ENCODE measurements at regions not wholly inside any gene's neighbourhood (a gene's known extent, or its start where the extent isn't known, plus 50 kb on each side); places are given as distances from the start of the nearest gene placed in this dataset.

DNA sequence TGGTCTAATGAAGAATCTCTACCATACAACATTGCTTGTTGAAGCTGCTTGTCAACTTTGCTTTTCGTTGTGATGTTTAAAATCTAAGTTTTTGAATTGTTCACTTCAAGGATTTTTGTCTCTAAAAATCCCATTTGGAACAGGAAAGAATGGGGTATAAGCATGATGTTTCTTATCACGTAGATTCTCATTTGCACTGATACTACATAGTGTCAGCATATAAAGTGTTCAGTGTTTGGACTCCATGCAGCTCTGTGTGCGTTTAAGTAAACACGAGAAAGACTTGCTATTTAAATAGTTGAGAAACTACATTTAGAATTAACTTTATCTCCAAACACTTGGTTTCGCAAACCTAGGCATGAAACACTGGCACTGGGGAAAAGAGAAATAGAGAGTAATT is 452.5 kb downstream of the NKX6-1 start:
- POLR2A ChIA-PET, result no interaction called here
- no peak for DNase-seq (ENCODE audit: low read depth, low spot score)
- CTCF ChIA-PET, result no interaction called here
- Histone ChIP-seq H3K4me2 (ENCODE audit: insufficient read depth, low read length) (no peak overlapping the region), H3K27ac (ENCODE audit: insufficient read depth, low read depth, low read length) (no peak overlapping the region), H4K20me1 (replicated peaks; ENCODE audit: control insufficient read depth, extremely low read depth, insufficient read depth, low read length) (no peaks in the 10 kb centered on the region), H3K9ac (replicated peaks; ENCODE audit: extremely low read depth, insufficient read depth, low read length) (no peak overlapping the region), H2AFZ (ENCODE audit: low read depth, low read length) (no peak overlapping the region), H3K79me2 (ENCODE audit: control insufficient read depth, insufficient read depth, low read length) (no peaks in the 10 kb centered on the region), H3K9me1 (replicated peaks; ENCODE audit: control insufficient read depth, extremely low read depth, insufficient read depth, low read length) (no peaks in the 10 kb centered on the region), H3K4me1 (ENCODE audit: control insufficient read depth, extremely low read depth, insufficient read depth, low read length) (no peaks in the 10 kb centered on the region), H3K4me3 (replicated peaks in 1 of 3; ENCODE audit: insufficient read depth in 1 of 3, low read depth in 1 of 3, low read length in 3 of 3) (no peak overlapping the region), H3K9me3 (replicated peaks; ENCODE audit: control insufficient read depth, insufficient read depth, low read length) (no peaks in the 10 kb centered on the region), H3K27me3 (ENCODE audit: control insufficient read depth in 2 of 2, insufficient read depth in 2 of 2, low read length in 2 of 2) (no peaks in the 10 kb centered on the region), H3K36me3 (ENCODE audit: control insufficient read depth in 2 of 2, extremely low read depth in 1 of 2, insufficient read depth in 2 of 2, low read length in 2 of 2) (no peaks in the 10 kb centered on the region)
- TF ChIP-seq POLR2AphosphoS5 (IDR thresholded peaks at IDR 0.05; ENCODE audit: insufficient read depth, low read depth, low read length), result no peak
- TF ChIP-seq EZH2 (IDR thresholded peaks at IDR 0.05; ENCODE audit: borderline replicate concordance, low read depth, low read length, severe bottlenecking), result no peak
- TF ChIP-seq JUN (IDR thresholded peaks at IDR 0.05; ENCODE audit: borderline replicate concordance, insufficient read depth, insufficient read length, low read depth), result no peak
- no peak for TF ChIP-seq FOS (IDR thresholded peaks at IDR 0.05; ENCODE audit: borderline replicate concordance, insufficient read depth, low read length)
- TF ChIP-seq GATA2 (IDR thresholded peaks at IDR 0.05; ENCODE audit: insufficient read depth, insufficient read length, low read depth, low read length), result no peak
- TF ChIP-seq, protein P1, sequence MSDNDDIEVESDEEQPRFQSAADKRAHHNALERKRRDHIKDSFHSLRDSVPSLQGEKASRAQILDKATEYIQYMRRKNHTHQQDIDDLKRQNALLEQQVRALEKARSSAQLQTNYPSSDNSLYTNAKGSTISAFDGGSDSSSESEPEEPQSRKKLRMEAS (IDR thresholded peaks at IDR 0.05; ENCODE audit: insufficient read depth, insufficient read length), result no peak
- TF ChIP-seq MYC (IDR thresholded peaks at IDR 0.05; ENCODE audit: low read depth, low read length), result no peak
- no peak for TF ChIP-seq POLR2A (IDR thresholded peaks at IDR 0.05; ENCODE audit: low read depth, low read length)
- TF ChIP-seq, protein P2, sequence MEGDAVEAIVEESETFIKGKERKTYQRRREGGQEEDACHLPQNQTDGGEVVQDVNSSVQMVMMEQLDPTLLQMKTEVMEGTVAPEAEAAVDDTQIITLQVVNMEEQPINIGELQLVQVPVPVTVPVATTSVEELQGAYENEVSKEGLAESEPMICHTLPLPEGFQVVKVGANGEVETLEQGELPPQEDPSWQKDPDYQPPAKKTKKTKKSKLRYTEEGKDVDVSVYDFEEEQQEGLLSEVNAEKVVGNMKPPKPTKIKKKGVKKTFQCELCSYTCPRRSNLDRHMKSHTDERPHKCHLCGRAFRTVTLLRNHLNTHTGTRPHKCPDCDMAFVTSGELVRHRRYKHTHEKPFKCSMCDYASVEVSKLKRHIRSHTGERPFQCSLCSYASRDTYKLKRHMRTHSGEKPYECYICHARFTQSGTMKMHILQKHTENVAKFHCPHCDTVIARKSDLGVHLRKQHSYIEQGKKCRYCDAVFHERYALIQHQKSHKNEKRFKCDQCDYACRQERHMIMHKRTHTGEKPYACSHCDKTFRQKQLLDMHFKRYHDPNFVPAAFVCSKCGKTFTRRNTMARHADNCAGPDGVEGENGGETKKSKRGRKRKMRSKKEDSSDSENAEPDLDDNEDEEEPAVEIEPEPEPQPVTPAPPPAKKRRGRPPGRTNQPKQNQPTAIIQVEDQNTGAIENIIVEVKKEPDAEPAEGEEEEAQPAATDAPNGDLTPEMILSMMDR (IDR thresholded peaks at IDR 0.05; ENCODE audit: extremely low read depth in 1 of 2, insufficient read depth in 1 of 2, low read depth in 1 of 2, low read length in 2 of 2), result no peak
- no TSS peak for BruUV-seq (replicated peaks)
- dilution Hi-C loops (cut with MboI; ENCODE audit: extremely low pct_ligation_motif_present, low sequenced_read_pairs) (no loop called here), intact Hi-C loops (cut with micrococcal nuclease) (no loop called here)
- FAIRE-seq, result no peak
